SIG-M5 treated with dmso at 0.1 percent for 504 hours (cell line): ENCODE measurements at regions not wholly inside any gene's neighbourhood (a gene's known extent, or its start where the extent isn't known, plus 50 kb on each side); places are given as distances from the start of the nearest gene placed in this dataset.

Experiments used
- DNase-seq: peaks from one replicate; lab custom pipeline; 2025; ENCODE audit not compliant: unreplicated experiment; lab: John Stamatoyannopoulos, UW

DNA sequence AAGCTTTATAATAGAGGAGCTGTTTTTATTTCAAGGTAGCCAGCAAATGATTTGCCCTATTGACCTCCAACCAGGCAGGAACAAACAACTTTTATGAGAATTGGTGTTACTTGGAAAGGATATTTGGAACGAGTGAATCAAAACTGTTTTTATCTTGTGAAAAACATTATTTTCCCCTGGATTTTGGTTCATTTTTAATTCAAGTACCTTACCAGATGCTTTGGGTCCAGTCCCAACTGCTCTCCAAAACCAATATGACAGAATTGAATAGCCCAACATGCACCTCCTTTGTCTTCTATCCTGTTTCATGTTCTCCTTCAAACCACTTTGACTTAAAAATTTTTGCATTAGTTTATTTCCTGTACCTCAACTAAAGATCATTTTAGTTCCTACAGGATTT lies 178.6 kb upstream of the RBMS1 start:
- DNase-seq, result no peak

DNA sequence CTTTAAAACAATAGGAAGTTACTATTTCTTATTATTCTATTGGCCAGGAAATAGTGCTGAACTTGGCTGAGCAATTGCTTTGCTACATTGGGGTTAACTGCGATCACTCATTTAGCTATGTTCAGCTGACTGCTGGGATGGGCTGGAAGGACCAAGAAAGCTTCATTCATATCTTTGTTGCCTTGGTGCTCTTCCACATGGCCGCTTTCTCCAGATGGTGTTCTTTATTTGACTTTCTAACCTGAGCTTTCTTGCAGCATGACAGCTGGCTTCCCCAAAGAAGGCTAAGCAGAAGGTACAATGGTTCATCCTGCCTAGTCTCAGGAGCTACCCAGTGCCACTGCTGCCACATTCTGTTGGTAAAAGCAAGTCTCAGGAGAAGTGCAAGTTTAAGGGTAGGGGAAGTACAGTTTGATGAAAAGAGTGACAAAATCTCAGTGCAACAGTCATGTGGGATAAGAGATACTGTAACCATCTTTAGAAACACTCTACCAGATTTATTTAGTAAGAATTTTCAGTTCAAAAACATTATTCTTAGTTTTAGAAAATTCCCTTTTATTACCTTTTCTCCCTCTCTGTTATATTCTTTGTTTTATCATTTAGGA lies 180.6 kb upstream of the RBMS1 start:
- DNase-seq, result no peak

- no peak for DNase-seq
These were observed 186.1 kb upstream of the RBMS1 start for GRCh38 chr2:160679686-160680085.

DNA sequence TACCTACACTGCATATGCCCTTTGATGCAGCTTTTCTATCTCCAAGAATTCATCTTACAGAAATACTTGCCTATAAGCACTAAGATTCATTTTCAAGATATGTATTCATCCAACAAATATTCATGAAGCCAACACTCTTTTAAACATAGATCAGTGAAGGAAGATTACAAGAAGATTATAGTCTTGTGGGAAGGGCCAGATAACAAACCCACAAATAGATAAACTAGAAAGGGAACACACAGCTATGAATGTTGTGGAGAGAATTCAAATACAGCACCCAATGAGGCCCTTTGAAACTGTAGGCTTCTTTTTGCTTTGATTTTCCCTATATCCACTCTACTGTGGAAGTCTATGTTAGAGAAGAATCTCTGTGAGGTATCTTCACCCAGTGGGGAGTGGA lies 186.7 kb upstream of the RBMS1 start:
- DNase-seq, result no peak

- no peak for DNase-seq
These were observed 187.4 kb upstream of the RBMS1 start for GRCh38 chr2:160680974-160681373.

DNA sequence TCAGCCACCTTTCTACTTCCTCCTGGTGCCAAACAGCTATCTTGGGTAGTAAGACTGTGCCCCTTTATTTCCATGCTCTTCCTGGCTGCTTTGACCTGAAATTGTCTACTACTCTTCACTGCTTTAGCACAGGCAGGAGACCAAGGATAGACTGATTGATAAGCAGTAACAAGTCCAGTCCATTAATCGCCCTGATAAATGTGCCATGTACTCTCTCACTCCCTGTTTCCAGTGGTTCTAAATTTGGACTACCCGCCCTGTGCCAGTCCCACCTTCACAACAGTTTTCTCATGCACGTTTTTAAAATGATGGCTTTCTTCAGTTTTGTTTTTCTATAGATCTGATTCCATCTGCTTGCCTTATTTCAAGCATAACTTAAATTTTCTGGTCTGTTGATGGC lies 189.6 kb upstream of the RBMS1 start:
- no peak for DNase-seq

DNA sequence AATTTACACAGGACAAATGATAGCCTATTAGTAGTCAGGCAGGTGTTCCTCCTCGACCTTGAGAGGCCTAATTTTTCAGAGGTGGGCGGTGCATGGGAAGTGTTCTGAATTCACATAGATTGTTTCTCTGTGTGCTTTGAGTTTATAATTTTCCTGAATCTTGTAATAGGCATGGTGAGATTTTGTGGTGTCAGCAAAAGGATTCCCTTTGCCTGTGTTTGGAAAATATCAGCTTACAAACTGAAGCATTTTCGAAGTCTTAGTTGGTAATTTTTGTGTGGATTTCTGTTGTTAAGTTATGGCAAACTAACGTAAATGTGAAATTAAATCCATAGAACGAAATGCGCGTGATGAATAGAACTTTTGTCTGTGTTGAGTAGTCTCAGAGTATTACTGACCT lies 194.0 kb upstream of the RBMS1 start:
- no peak for DNase-seq

DNA sequence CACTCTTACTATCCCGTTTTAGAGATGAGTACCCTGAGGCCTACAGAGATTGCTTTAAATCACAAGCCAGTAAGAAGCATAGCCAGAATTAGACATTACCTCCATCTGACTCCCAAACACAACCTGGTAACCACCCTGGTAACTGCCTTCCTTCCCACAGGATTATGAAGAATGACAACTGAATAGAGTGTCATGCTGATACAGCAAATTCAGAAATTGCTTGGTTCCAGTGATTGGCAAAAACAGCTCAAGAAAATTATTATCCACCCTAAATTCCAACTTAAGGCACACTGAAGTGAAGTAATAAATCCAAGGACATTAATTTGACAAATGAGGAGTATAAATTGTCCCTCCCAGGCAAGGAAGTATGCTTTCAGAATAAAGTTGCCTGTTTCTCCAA lies 195.8 kb upstream of the RBMS1 start:
- DNase-seq, result no peak

GRCh38 chr2:160694221-160694620 lies 200.6 kb upstream of the RBMS1 start:
- no peak for DNase-seq

GRCh38 chr2:160694631-160695030 lies 201.0 kb upstream of the RBMS1 start:
- DNase-seq, result no peak

- DNase-seq, result no peak
These were observed 201.9 kb upstream of the RBMS1 start for GRCh38 chr2:160695402-160696086.

GRCh38 chr2:160696087-160696452 lies 202.5 kb upstream of the RBMS1 start:
- no peak for DNase-seq

DNA sequence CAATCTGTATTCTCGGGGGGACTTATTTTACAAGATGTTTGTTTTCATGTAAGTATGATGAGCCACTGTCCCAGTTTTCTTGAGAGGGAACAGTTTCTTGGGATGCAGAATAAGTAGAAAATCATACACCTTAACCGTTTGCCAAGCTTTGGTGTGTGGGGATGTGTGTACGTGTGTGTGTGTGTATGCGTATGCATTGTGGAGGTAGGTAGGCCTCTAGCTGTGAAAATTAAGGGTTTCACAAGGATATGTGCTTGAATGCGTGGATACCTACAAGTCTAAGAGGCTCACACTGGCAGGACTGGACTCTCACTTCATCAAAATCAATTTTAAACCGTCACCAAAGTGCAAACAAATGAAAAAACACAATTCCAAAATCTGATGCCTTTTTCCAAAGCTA lies 204.2 kb upstream of the RBMS1 start:
- DNase-seq, result no peak

DNA sequence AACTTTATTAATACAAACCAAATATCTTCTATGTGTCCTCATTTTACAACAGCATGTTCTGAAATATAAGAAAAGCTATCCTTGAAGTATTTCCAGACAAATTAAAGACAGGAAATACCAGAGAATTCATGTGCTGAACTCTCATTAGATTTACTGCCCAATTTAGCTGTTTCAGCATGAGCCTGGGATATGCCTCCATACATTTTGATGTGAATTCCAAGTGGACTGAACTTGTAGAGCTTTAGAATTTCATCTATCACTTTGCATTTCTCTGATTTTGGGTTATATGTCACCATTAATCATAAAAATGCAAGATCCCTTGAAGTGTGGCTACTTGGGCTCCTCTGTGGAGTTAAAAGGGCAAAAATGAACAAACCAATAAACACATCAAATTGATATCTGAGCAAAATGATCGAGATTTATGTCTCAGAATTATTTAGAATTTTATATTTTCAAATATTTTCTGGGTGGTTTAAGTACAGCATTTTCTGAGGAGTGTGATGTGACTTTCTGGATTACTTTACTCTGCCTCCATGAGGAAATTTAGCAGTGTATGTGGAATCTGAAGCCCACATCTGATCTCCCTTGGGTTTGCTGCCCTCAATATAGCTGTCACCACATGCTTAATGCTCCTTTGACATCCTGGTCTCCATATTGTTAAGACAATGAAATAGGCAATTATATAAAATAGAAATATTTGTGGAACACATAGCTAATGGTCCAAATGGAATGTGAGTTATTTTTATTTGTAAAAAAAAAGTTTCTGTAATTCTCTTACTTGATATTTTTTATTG lies 206.6 kb upstream of the RBMS1 start:
- DNase-seq, result no peak

DNA sequence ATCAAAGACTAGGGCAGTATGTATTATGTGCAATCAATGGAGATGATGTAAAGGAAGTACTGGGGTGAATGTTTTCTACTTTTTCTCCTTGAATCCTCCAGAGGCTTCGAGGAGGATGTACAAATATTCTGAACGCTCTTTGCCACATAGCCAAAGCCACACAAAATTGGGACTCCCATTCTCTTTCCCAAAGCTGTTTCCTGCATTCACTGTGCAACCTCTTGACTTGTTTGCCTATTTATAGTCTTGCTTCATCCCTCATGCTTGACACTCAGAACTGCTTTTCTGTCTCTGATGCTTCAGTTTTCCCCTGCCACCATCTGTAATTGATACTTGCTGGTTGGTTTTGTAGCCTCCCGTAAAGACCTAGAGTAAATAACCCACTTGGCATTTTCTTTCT lies 208.2 kb upstream of the RBMS1 start:
- DNase-seq, result no peak

DNA sequence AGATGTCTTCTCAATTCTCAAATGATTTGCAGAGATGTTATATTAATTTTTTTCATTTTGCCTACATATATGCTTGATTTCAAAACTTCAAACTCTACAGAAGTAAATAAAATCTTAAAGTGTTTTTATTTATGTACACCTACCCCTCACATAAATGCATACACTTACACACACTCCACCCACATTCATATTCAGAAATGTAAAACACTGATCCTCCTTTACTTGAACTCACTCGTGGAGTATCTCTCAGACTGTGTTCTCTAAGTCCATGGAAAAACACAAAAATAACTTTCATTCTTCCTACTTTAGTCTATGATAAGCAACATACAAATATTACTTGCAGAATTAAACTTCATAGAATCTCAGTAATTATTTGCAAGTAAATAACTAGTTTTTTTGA lies 209.1 kb upstream of the RBMS1 start:
- no peak for DNase-seq

DNA sequence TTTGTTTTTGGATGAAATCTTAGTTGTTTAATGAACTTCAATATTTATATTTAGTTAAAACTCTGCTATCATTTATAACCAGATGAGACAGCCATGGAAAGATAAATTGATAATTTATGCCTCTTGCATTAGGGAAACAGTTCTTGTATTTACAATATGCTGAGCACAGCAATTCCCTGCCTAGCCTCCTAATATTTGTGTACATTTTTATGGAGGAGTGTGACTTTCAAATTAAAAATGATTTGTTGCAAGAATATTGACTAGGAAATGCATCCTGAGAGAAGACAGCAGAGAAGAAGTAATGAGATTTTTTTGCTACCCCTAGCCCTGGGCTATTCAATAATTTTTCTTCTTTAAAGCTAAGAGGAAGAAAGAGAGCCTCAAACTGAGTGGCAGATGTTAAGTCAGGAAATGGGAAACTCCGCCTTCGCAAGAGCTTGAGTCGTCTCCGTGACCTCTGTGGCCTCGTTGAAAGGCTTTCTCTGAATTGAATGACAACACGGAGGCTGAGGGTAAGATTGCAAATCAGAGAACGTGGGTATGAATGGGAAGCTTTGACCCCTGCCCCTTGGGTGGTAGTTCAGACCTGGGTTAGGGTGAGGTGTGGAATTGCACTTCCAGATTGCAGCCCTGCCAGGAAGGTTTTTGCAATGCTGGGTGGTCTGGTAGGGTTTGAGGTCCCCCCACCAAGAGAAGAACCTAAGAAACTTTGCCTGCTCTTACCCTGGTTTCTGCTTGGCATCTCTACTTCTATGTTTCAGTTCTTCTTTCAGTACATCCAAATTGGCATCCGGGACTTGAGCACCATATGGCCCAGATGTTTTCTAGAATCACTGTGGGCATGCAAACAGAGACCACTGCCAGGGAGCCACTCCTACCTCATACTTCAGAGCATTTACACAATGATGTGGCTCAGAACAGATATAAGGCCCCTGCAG lies 210.3 kb upstream of the RBMS1 start:
- DNase-seq, result peak; percentile 79

GRCh38 chr2:160715428-160715827 lies 221.8 kb upstream of the RBMS1 start:
- no peak for DNase-seq

GRCh38 chr2:160719116-160719515 lies 225.5 kb upstream of the RBMS1 start:
- DNase-seq, result no peak

GRCh38 chr2:160720098-160720497 lies 226.5 kb upstream of the RBMS1 start:
- DNase-seq, result no peak
